K562 (cell line): ENCODE measurements at regions not wholly inside any gene's neighbourhood (a gene's known extent, or its start where the extent isn't known, plus 50 kb on each side); places are given as distances from the start of the nearest gene placed in this dataset.

Experiments used
- NR1H2 ChIP-seq: sonication (generic); formaldehyde crosslinking; IDR thresholded peaks from 2 replicates; pipeline ENCODE4 v1.4.0; 2020; ENCODE audit warnings: mild to moderate bottlenecking, missing genetic modification reagents
- PHTF2 ChIP-seq: fragments of 250-450 bp; sonication (Bioruptor Pico); IDR thresholded peaks from 2 replicates; pipeline ENCODE4 v1.5.0; 2021; ENCODE audit warnings: mild to moderate bottlenecking
- POLR2A ChIP-seq: fragments of 450-650 bp; conservative IDR thresholded peaks from 2 replicates; pipeline ENCODE4 v1.6.1; 2016
- RBM22 ChIP-seq: fragments of 200-400 bp; formaldehyde crosslinking; IDR thresholded peaks from 2 replicates; pipeline ENCODE4 v1.6.1; 2018; ENCODE audit warnings: low read length, low read depth; ENCODE audit not compliant: poor library complexity, severe bottlenecking
- TBL1XR1 ChIP-seq, 2 experiments: IDR thresholded peaks; 2 replicates each; pipeline ENCODE4 v1.6.1; 2012; ENCODE audit warnings: improper control_type of control experiment in 2 of 2, low read length in 2 of 2, mild to moderate bottlenecking in 1 of 2
- TCF15 ChIP-seq: fragments of 250-450 bp; sonication (Bioruptor Pico); IDR thresholded peaks from 2 replicates; pipeline ENCODE4 v1.8.0; 2022; ENCODE audit warnings: moderate library complexity, mild to moderate bottlenecking, inconsistent platforms
- ZBTB49 ChIP-seq: sonication (generic); formaldehyde crosslinking; IDR thresholded peaks from 2 replicates; pipeline ENCODE4 v1.8.0; 2022; ENCODE audit warnings: missing genetic modification reagents, mild to moderate bottlenecking, borderline replicate concordance
- ZFX ChIP-seq: sonication (generic); formaldehyde crosslinking; IDR thresholded peaks from 2 replicates; pipeline ENCODE4 v1.8.0; 2022; ENCODE audit warnings: mild to moderate bottlenecking, missing genetic modification reagents, moderate library complexity
- ZKSCAN3 ChIP-seq: fragments of 250-450 bp; sonication (Bioruptor Pico); IDR thresholded peaks from 2 replicates; pipeline ENCODE4 v1.4.0; 2020
- ZNF133 ChIP-seq: fragments of 250-450 bp; sonication (Bioruptor Pico); IDR thresholded peaks from 2 replicates; pipeline ENCODE4 v1.4.0; 2020; ENCODE audit warnings: mild to moderate bottlenecking
- ZNF143 ChIP-seq: sonication (generic); formaldehyde crosslinking; IDR thresholded peaks from 2 replicates; pipeline ENCODE4 v1.9.0; 2022; ENCODE audit warnings: mild to moderate bottlenecking, missing genetic modification reagents
- ZNF282 ChIP-seq: sonication (generic); formaldehyde crosslinking; IDR thresholded peaks from 2 replicates; pipeline ENCODE4 v1.8.1; 2023; ENCODE audit warnings: missing genetic modification reagents
- TF ChIP-seq, protein P1 (sequence below): fragments of 450-650 bp; IDR thresholded peaks from 2 replicates; pipeline ENCODE4 v1.7.1; 2018; ENCODE audit warnings: mild to moderate bottlenecking, low read depth; ENCODE audit not compliant: partially characterized antibody

DNA sequence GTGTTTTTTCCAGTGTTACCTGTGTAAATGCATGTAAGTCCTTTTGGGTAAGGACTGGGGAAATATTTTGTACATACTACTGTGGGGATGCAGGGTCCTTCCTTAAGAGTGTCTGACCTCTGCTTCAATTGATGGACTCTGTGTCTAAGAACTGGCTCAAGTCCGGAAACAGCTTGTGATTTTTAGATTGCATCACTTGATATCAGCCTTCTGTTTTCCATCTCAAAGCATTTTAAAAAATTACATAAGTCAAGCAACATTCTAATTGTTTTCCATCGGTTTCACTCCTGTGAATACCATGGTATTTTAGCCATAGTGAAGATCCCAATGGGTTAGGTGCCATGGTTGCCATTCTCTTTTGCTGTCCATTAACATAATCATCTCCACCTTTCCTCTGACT is 597.6 kb downstream of the SQOR start (continued):
- no peak for TF ChIP-seq ZBTB49 (CRISPR knock-in tag)
- no peak for TF ChIP-seq ZNF143 (CRISPR knock-in tag)
- no peak for TF ChIP-seq RBM22
- no peak for TF ChIP-seq POLR2A
- TF ChIP-seq TCF15 (CRISPR knock-in tag) = no peak
- TF ChIP-seq ZNF282 (CRISPR knock-in tag) = no peak
- no peak for TF ChIP-seq TBL1XR1 (IDR thresholded peaks at IDR 0.05; ENCODE audit: low read length in 2 of 2)
- TF ChIP-seq, protein P1, sequence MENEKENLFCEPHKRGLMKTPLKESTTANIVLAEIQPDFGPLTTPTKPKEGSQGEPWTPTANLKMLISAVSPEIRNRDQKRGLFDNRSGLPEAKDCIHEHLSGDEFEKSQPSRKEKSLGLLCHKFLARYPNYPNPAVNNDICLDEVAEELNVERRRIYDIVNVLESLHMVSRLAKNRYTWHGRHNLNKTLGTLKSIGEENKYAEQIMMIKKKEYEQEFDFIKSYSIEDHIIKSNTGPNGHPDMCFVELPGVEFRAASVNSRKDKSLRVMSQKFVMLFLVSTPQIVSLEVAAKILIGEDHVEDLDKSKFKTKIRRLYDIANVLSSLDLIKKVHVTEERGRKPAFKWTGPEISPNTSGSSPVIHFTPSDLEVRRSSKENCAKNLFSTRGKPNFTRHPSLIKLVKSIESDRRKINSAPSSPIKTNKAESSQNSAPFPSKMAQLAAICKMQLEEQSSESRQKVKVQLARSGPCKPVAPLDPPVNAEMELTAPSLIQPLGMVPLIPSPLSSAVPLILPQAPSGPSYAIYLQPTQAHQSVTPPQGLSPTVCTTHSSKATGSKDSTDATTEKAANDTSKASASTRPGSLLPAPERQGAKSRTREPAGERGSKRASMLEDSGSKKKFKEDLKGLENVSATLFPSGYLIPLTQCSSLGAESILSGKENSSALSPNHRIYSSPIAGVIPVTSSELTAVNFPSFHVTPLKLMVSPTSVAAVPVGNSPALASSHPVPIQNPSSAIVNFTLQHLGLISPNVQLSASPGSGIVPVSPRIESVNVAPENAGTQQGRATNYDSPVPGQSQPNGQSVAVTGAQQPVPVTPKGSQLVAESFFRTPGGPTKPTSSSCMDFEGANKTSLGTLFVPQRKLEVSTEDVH = no peak
- TF ChIP-seq ZFX (CRISPR knock-in tag) = no peak
- no peak for TF ChIP-seq ZNF133
- no peak for TF ChIP-seq NR1H2
- no peak for TF ChIP-seq ZKSCAN3 (CRISPR knock-in tag)
- no peak for TF ChIP-seq PHTF2 (CRISPR knock-in tag)
